Tibial nerve (tissue), 4 donors: ENCODE measurements at regions not wholly inside any gene's neighbourhood (a gene's known extent, or its start where the extent isn't known, plus 50 kb on each side); places are given as distances from the start of the nearest gene placed in this dataset.

ENCODE experiments used
- DNase-seq, 2 donors: peaks; one replicate each; pipeline ENCODE4 v3.0.0-alpha.2; 2019; ENCODE audit warnings: low spot score in 2 of 2
- H3K27ac ChIP-seq, 4 donors: fragments of 200-600 bp; sonication (generic) in 3 of 4; one replicate each; pipeline ENCODE4 v1.5.1; 2017 to 2019; ENCODE audit warnings: mild to moderate bottlenecking in 1 of 4
- H3K27me3 ChIP-seq, 2 donors: fragments of 200-600 bp; sonication (generic) in 1 of 2; one replicate each; pipeline versions ENCODE4 v1.5.1 to v1.6.0; 2017 to 2019
- H3K36me3 ChIP-seq, 3 donors: fragments of 200-600 bp; sonication (generic); one replicate each; pipeline ENCODE4 v1.5.1; 2018 to 2019
- H3K4me1 ChIP-seq, 4 donors: fragments of 200-600 bp; sonication (generic) in 3 of 4; one replicate each; pipeline ENCODE4 v1.5.1; 2017 to 2019
- H3K4me3 ChIP-seq, 4 donors: fragments of 200-600 bp; sonication (generic) in 3 of 4; one replicate each; pipeline ENCODE4 v1.5.1; 2017 to 2019; ENCODE audit warnings: mild to moderate bottlenecking in 1 of 4, moderate library complexity in 1 of 4
- H3K9me3 ChIP-seq, 4 donors: fragments of 200-600 bp; sonication (generic) in 3 of 4; one replicate each; pipeline ENCODE4 v1.5.1; 2017 to 2019
- EP300 ChIP-seq, 2 donors: sonication (generic); formaldehyde crosslinking; IDR thresholded peaks; one replicate each; pipeline ENCODE4 v1.6.1; 2017; ENCODE audit warnings: antibody characterized with exemption in 2 of 2, mild to moderate bottlenecking in 1 of 2
- POLR2A ChIP-seq, 2 donors: fragments of 450-650 bp; IDR thresholded peaks; one replicate each; pipeline ENCODE4 v1.6.1; 2017; ENCODE audit warnings: antibody characterized with exemption in 2 of 2, mild to moderate bottlenecking in 2 of 2, moderate library complexity in 2 of 2
- WGBS, 2 donors: methylation state at CpG; one replicate each; pipeline ENCODE4 v1.1.5; 2018; 5-methylcytosine and 5-hydroxymethylcytosine counted together
- TF ChIP-seq, protein P1 (sequence below), 5 experiments: fragments of 200-600 bp in 3 of 5; fragments of 450-650 bp in 2 of 5; sonication (generic) in 3 of 5; IDR thresholded peaks; one replicate each; pipeline ENCODE4 v1.5.1; 2016 to 2019; ENCODE audit warnings: antibody characterized with exemption in 5 of 5, mild to moderate bottlenecking in 3 of 5, moderate library complexity in 2 of 5

DNA sequence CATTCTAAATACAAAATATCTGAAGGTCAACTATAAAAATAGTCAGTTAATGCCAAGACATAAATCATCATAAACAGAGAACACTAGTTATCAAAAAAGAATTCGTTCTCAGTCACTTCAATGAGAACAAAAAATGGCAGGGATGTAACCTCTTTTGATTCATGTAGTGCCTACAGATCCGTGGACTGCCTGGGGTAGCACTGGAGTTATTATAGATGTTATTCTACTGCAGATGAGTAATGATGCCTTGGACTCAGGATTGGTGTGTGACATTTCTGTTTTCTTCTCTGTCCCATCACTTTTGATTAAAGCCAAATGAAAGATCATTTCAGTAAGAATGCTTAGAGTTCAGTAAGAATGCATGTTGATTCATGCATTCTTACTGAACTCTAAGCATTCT lies 440.4 kb downstream of the FAM133A start:
- Histone ChIP-seq H3K27me3 (no peaks in the 10 kb centered on the region), H3K4me3 (no peak overlapping the region), H3K4me1 (no peaks in the 10 kb centered on the region), H3K27ac (no peak overlapping the region), H3K9me3 (no peaks in the 10 kb centered on the region), H3K36me3 (no peaks in the 10 kb centered on the region)
- DNase-seq, result no peak
- TF ChIP-seq POLR2A (IDR thresholded peaks at IDR 0.05), result no peak
- TF ChIP-seq EP300 (IDR thresholded peaks at IDR 0.05), result no peak
- TF ChIP-seq, protein P1, sequence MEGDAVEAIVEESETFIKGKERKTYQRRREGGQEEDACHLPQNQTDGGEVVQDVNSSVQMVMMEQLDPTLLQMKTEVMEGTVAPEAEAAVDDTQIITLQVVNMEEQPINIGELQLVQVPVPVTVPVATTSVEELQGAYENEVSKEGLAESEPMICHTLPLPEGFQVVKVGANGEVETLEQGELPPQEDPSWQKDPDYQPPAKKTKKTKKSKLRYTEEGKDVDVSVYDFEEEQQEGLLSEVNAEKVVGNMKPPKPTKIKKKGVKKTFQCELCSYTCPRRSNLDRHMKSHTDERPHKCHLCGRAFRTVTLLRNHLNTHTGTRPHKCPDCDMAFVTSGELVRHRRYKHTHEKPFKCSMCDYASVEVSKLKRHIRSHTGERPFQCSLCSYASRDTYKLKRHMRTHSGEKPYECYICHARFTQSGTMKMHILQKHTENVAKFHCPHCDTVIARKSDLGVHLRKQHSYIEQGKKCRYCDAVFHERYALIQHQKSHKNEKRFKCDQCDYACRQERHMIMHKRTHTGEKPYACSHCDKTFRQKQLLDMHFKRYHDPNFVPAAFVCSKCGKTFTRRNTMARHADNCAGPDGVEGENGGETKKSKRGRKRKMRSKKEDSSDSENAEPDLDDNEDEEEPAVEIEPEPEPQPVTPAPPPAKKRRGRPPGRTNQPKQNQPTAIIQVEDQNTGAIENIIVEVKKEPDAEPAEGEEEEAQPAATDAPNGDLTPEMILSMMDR (IDR thresholded peaks at IDR 0.05), result no peak
- WGBS, 2 donors, result 56 to 59% methylated on average over 2 of the region's 2 CpGs

DNA sequence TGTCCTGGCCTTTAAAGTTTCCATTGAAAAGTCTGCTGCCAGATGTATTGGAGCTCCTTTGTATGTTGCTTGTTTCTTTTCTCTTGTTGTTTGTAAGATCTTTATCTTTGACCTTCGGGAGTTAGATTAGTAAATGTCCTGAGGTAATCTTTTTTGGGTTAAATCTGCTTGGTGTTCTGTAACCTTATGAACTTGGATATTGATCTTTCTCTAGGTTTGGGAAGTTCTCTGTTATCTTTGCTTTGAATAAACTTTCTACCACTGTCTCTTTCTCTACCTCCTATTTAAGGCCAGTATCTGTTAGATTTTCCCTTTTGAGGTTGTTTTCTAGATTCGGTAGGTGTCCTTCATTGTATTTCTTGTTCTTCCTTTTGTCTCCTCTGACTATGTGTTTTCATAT lies 447.8 kb downstream of the FAM133A start:
- Histone ChIP-seq H3K4me1 (no peaks in the 10 kb centered on the region), H3K9me3 (no peaks in the 10 kb centered on the region), H3K27ac (no peak overlapping the region), H3K4me3 (no peak overlapping the region), H3K27me3 (peaks cover 0 to 10% of the 10 kb centered on the region in 2 donors), H3K36me3 (no peaks in the 10 kb centered on the region)
- TF ChIP-seq POLR2A (IDR thresholded peaks at IDR 0.05), result no peak
- no peak for TF ChIP-seq EP300 (IDR thresholded peaks at IDR 0.05)
- TF ChIP-seq, protein P1 (IDR thresholded peaks at IDR 0.05), result no peak
- WGBS, 2 donors, result 67 to 77% methylated on average over 2 of the region's 2 CpGs
- DNase-seq, result no peak

DNA sequence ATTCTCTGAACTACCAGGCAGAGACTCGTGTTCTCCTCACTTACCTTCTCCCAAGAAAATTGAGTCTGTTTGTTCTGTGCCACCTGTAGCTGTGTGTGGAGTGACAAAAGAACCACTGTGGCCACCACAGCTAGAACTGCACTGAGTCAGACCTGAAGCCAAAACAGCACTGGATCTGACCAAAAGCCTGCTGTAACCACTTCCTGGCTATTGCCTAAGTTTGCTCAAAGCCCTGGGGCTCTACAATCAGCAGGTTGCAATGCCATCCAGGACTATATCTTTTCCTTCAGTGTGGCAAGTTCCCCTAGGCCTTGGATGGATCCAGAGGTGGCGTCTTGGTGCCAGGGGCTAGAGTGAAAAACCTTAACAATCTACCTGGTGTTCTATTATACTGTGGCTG lies 449.1 kb downstream of the FAM133A start:
- Histone ChIP-seq H3K4me3 (no peak overlapping the region), H3K27me3 (peaks cover 0 to 13% of the 10 kb centered on the region in 2 donors), H3K27ac (no peak overlapping the region), H3K9me3 (no peaks in the 10 kb centered on the region), H3K4me1 (no peaks in the 10 kb centered on the region), H3K36me3 (no peaks in the 10 kb centered on the region)
- no peak for DNase-seq
- 83 to 84% methylated on average over 1 to 2 of the region's 2 CpGs for WGBS, 2 donors
- TF ChIP-seq, protein P1 (IDR thresholded peaks at IDR 0.05), result no peak
- TF ChIP-seq EP300 (IDR thresholded peaks at IDR 0.05) (no peak), POLR2A (IDR thresholded peaks at IDR 0.05) (no peak)

DNA sequence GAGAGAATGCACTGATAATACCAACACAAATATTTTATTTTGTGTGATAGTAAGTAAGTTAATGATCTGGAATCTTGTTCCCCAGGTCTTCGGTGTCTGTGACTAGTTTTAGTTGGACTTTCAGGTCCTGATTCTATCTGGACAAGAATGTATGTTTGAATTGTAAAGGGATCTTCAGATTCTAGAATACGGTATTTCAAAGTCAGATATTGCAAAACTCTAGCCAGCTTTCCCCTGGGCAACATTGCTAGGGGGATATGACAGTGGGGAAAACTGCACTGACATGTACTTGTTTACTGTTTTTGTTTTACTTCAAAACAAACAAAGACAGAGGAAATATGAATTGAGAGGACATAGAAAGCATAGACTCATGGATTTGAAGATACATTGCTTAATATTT lies 489.0 kb downstream of the FAM133A start:
- peaks cover 0 to 3% of the 10 kb centered on the region in 2 donors for H3K27me3 ChIP-seq
- DNase-seq, result no peak
- TF ChIP-seq, protein P1 (IDR thresholded peaks at IDR 0.05), result no peak
- TF ChIP-seq POLR2A (IDR thresholded peaks at IDR 0.05), result no peak
- TF ChIP-seq EP300 (IDR thresholded peaks at IDR 0.05), result no peak
- H3K9me3 ChIP-seq, result no peaks in the 10 kb centered on the region
- H3K27ac ChIP-seq, result no peak overlapping the region
- WGBS, 2 donors, result 80 to 90% methylated on average over 2 of the region's 2 CpGs
- no peaks in the 10 kb centered on the region for H3K4me1 ChIP-seq
- H3K36me3 ChIP-seq, result no peaks in the 10 kb centered on the region
- H3K4me3 ChIP-seq, result no peak overlapping the region

DNA sequence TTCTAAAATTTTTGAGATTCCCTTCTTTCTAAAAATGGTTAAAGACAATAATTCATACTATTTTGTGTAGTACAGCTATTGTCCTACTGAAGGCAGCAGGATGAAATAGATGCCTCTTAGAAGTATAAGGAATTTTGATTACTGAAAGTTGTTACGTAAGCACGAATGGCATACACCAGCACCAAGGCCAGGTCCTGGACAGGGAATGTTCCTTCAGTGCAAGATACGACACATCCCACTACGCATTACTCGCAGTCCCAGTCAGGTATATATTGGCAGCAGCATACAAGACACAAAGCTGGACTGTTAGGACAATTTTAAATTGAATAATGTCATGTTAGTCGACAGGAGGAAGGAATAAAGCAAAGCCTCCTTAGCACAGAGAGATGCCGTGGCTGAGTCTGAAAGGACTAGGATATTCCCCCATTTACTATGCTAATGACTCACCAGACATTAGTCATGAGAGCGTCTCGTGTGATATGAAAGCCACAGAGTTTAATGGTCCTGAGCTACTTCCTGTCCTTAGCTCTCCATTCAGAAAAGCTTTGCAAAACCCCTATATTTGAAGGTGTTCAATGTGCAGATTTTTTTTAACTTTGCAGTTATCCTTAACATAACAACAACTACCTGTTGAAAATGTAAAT lies 504.3 kb downstream of the FAM133A start:
- WGBS, 2 donors, result 65 to 71% methylated on average over 9 of the region's 9 CpGs
- H3K4me3 ChIP-seq, result no peak overlapping the region
- no peaks in the 10 kb centered on the region for H3K27me3 ChIP-seq
- H3K9me3 ChIP-seq, result peaks cover 0 to 5% (median 0%) of the 10 kb centered on the region in 4 donors
- no peak overlapping the region for H3K27ac ChIP-seq
- no peak for DNase-seq
- no peaks in the 10 kb centered on the region for H3K36me3 ChIP-seq
- no peaks in the 10 kb centered on the region for H3K4me1 ChIP-seq
- no peak for TF ChIP-seq POLR2A (IDR thresholded peaks at IDR 0.05)

DNA sequence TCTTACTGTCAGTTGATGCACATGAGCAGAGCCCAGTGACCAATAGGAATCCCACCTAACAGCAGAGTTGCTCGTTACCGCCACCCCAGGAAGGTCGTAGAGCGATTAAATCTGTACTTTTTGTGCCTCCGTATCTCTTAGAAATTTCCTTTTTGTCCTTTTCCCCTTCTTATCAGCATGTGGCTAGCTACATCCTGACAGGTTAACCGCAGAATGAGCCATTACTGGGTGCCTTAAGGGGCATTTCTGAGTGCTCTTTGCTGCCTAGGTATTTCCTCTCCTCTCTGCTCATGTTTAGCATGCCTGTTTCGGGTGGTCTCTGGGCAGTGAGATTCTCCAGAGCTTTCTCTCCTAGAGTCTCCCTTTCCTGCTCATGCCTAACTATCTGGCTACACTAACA lies 530.5 kb downstream of the FAM133A start:
- DNase-seq, result no peak
- WGBS, 2 donors, result 75 to 88% methylated on average over 7 of the region's 7 CpGs
- Histone ChIP-seq H3K36me3 (no peaks in the 10 kb centered on the region), H3K9me3 (no peaks in the 10 kb centered on the region), H3K27ac (no peak overlapping the region), H3K27me3 (no peaks in the 10 kb centered on the region), H3K4me1 (no peaks in the 10 kb centered on the region), H3K4me3 (no peak overlapping the region)
- TF ChIP-seq, protein P1 (IDR thresholded peaks at IDR 0.05), result no peak
- no peak for TF ChIP-seq POLR2A (IDR thresholded peaks at IDR 0.05)
- no peak for TF ChIP-seq EP300 (IDR thresholded peaks at IDR 0.05)
